Urothelium cell line (cell line): ENCODE measurements at regions not wholly inside any gene's neighbourhood (a gene's known extent, or its start where the extent isn't known, plus 50 kb on each side); places are given as distances from the start of the nearest gene placed in this dataset.

Experiments used
- DNase-seq: peaks from one replicate; pipeline ENCODE4 v3.0.0; 2011; ENCODE audit warnings: low spot score, mixed read lengths
- FAIRE-seq: peaks from 2 replicates; lab custom pipeline; 2011; peaks lifted over from hg19 to GRCh38; lab: Jason Lieb, UNC

GRCh38 chr15:97652041-97652440 is 308.5 kb upstream of the ARRDC4 start:
- DNase-seq (no peak), FAIRE-seq (no peak)

DNA sequence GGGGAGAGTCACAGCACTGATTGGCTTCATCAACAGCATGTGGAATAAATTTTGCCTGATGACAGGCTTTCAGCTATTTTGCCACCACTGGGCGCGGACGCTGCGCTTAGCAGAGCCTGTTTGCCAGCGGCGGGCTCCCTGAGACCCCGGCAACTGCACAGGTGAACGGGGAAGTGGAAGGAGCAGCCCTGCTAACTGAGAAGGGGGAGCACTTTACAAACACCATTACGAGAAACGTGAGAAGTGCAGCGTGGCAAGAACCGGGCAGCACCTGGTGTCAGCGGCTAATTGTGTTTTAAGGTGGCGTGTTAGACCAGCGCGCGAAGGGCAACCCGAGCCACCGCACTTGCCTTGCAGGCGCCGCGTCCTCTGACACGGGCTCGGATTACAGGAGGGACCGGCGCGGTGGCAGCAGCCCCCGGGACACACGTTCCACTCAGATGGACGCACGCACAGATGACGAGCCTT is 307.8 kb upstream of the ARRDC4 start:
- DNase-seq, result peak; percentile 36
- FAIRE-seq, result no peak

GRCh38 chr15:97653896-97654295 is 306.6 kb upstream of the ARRDC4 start:
- DNase-seq (no peak), FAIRE-seq (no peak)

DNA sequence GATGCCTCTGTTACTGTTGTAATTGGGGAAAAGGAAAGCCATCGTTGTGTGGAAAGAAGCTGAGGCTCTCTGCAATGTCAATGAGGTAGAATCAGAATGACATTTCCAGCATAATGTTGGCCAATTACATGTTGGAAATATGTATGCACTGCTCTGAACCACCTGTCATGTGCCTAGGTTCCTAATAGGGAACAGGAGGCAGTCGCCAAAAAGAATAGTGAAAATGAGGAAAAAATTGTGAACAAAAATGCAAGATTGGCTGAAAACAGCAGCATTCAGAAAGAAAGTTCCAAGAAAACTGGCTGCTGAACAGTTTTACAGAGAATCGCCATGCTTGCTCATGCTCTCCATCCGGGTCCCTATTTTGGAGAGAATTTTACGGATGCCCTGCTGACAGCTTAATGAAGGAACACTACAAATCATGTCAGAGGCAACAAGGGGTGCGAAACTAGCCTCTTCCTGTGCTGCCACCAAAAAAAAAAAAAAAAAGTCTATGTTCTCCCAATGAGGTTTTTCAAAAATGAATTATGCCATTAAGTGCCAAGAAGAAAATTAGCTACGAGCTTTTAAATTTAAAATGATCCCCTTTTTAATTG is 305.9 kb upstream of the ARRDC4 start:
- FAIRE-seq, result no peak
- DNase-seq, result no peak

- no peak for FAIRE-seq
These were observed 298.7 kb upstream of the ARRDC4 start for GRCh38 chr15:97661796-97662195.

DNA sequence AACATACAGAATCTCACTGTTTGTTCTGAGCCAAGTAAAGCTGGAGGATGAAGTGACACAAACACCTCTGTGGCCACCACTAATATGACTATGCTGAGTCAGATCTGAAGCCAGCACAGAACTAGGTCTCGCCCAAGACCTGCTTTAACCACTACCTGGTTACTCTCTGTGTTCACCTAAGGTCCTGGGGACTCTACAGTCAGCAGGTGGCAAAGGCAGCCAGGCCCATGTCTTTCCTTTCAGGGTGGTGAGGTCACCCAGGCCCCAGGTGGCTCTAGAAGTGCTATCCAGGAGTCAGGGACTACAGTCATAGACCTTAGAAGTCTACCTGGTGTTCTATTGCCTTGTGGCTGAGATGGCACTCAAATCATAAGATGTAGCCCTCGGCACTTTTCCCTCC is 287.9 kb upstream of the ARRDC4 start:
- no peak for DNase-seq
- FAIRE-seq, result no peak

More at GRCh38 chr15:97661796-97662195, 298.7 kb upstream of the ARRDC4 start:
- no peak for DNase-seq

- FAIRE-seq, result no peak
- no peak for DNase-seq
These were observed 281.8 kb upstream of the ARRDC4 start for GRCh38 chr15:97678656-97679055.

GRCh38 chr15:97679106-97679688 is 281.3 kb upstream of the ARRDC4 start:
- no peak for FAIRE-seq
- DNase-seq, result no peak

GRCh38 chr15:97680606-97681220 is 279.8 kb upstream of the ARRDC4 start:
- FAIRE-seq, result no peak

GRCh38 chr15:97683831-97684230 is 276.7 kb upstream of the ARRDC4 start:
- FAIRE-seq (no peak), DNase-seq (no peak)

More at GRCh38 chr15:97680606-97681220, 279.8 kb upstream of the ARRDC4 start:
- no peak for DNase-seq

GRCh38 chr15:97684249-97684648 is 276.3 kb upstream of the ARRDC4 start:
- DNase-seq (no peak), FAIRE-seq (no peak)

DNA sequence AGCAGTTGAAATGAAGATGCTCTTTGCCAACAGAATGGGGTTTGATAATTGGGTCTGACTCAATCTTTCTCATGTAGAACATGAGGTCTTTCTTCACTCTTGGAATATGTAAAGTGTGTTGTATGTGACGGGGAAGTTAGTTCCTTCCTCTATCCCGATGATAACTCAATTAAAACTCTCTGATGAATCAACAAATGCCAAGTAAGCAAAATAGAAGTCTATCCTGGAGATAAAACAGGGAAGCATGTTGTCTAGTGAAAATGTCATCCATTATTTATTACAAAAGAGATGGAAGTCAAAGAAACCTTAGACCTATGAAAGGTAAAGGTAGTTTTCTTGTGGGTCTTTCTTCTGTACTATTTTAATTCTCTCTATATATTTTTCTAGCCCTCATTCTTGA is 274.2 kb upstream of the ARRDC4 start:
- FAIRE-seq (no peak), DNase-seq (no peak)

DNA sequence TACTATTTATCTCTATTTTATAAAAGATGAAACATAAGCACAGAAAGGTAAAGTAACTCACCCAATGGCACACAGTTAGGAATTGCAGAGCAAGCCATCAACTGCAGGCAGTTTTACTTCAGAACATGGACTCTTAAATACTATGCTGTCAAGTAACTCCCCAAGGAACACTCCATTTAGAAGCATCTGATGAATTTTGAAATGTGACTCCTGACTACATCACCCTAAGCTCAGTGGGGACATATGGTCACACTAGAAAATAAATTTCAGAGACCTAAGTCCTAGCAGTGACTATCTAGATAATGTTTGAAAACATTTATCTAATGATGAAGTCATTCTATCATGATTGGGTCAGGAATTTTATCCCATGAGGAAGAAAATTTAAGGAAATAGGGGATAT is 272.8 kb upstream of the ARRDC4 start:
- no peak for FAIRE-seq

DNA sequence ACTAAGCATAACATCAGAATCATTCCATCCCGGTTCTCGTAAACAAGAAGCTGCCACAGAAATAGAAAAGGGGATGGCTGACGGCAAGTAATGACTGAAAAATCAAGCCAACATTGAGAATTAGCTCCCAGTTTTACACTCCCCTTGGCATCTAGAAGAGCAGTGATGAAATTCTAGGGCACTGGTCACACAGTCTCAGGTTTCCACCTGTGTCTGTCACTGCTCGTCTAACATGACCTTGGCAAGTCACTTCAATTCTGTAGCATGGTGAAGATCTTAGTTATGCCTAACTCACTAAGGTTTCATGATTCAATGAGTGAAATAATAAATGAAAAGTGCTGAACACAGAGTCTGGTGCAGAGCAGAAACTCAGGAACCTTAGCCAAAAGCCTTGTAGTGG is 272.3 kb upstream of the ARRDC4 start:
- DNase-seq (no peak), FAIRE-seq (no peak)

More for the DNA sequence above, 272.8 kb upstream of the ARRDC4 start:
- DNase-seq, result no peak

DNA sequence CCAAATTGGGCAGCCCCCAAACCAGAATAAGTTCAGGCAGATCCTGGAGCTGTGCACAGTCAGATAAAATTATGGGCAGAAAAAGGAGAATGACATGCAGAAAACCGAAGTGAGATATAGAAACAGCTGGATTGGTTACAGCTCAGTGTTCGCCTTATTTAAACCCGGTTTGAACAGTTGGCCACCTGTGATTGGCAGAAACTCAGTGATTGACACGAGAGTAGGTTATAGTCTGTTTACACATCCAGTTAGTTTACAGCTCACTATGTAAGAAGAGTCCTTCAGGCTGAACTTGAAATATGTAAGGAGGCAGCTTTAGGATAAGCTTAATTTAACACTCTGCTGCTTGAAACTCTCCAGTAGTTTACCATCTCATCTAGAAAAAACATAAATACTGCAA is 271.6 kb upstream of the ARRDC4 start:
- FAIRE-seq (no peak), DNase-seq (no peak)

GRCh38 chr15:97691078-97691477 is 269.4 kb upstream of the ARRDC4 start:
- DNase-seq (no peak), FAIRE-seq (no peak)

DNA sequence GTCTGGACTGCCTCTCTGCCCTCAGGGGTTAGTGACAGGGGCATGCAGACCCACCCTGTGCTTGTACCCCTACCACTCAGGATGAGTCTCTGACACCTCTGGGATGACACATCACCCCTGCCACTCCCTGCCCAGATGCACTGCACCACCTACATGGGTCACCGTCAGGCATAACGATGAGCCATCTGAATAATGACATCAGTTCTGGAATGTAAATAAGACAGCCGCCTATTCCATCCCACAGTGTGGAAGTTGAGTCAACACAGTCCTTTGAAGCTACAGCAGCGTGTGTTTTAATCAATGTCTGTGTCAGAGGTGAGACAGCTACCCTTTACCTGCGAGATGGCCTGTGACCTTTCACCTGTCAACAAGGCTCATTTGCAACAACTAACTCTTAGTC is 268.7 kb upstream of the ARRDC4 start:
- DNase-seq (peak; percentile 25), FAIRE-seq (peak; percentile 20)

- no peak for DNase-seq
- no peak for FAIRE-seq
These were observed 268.0 kb upstream of the ARRDC4 start for GRCh38 chr15:97692301-97693015.

DNA sequence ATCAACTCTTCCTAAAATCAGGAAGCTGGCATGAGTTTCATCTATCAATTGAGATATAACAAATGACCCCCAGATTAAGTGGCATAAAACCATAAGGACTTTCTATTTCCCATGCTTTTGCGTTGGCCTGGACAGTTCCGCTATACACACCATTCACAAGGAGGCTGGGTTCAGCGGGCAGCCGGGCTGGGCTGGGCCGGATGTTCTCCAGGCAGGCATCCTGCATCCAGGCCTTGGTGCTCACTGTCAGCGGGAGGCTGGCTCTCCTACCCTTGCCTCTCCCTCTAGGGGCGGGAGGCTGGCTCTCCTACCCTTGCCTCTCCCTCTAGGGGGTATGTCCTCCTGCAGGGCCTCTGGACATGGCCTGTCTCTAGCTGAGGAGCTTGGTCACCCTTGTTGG is 266.0 kb upstream of the ARRDC4 start:
- FAIRE-seq (no peak), DNase-seq (no peak)

DNA sequence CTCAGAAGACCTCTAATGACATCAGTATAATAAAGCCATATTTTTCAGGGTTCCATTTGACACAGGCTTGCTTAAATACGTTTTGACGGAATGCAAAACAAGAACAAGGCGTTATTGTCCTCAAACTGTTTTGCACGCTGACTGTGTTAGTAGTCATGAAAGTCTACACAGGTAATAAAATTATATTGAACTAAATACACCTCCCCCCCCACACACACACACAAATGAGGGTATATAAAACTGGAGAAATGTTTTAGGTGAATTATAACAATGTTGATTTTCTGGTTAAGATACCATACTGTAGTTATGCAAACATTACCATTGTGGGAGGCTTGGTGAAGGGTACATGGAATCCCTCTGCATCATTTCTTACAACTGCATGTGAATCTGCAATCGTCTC is 257.1 kb upstream of the ARRDC4 start:
- FAIRE-seq, result no peak
- no peak for DNase-seq

DNA sequence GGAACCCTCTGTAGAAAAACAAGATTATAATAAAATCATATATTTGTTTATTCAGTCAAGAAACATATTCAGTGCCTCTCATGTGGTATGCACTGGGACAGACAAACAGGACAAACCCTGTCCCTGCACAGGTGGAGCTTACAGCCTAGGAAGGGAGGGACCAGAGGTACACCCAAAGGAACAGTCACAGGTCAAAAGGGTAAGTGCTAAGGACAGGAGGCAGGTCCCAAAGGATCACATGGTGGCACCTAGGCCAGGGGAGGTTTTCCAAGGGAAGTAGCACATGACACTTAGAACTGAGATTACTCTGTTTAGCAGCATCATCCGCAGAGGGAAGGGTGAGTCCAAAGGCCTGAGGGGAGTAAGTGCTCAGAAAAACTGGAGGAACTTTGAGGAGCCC is 254.4 kb upstream of the ARRDC4 start:
- DNase-seq, result no peak
- FAIRE-seq, result no peak

- FAIRE-seq (no peak), DNase-seq (no peak)
These were observed 252.3 kb upstream of the ARRDC4 start for GRCh38 chr15:97708252-97708651.
